NCI-H187 (cell line): ENCODE measurements at regions not wholly inside any gene's neighbourhood (a gene's known extent, or its start where the extent isn't known, plus 50 kb on each side); places are given as distances from the start of the nearest gene placed in this dataset.
"Not testable (repeated sequence)": the region's sequence is repeated elsewhere in the genome, so short reads cannot be mapped to it uniquely, and the experiment has no call there.

Experiments
- DNase-seq, 2 experiments: peaks; one replicate each; lab custom pipeline; 2025; lab: John Stamatoyannopoulos, UW

- not testable (repeated sequence) for DNase-seq
Observed at GRCh38 chr4:169894767-169895166, 131.4 kb downstream of the MFAP3L start.

DNA sequence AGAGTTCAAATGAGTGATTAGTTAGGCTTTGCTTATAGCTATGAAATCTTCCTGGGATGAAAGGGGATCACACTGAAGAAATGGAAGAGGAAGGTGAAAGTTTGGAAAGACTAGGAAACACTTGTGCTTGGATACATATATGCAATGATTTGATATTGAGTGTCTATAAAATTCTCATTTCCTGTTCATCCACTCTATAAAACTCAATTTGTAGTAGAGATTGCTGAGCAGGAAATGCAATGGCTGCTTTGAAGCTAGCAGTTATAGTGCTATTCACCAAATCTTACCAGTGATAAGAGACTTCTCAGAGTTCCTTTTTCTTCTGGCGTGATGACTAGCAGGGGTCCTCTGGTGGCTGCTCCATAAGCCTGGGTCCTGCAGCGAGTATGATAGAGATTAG, 128.1 kb upstream of the HPF1 start:
- no peak for DNase-seq

- no peak for DNase-seq
Observed at GRCh38 chr4:169881769-169882168, 124.0 kb upstream of the HPF1 start.

DNA sequence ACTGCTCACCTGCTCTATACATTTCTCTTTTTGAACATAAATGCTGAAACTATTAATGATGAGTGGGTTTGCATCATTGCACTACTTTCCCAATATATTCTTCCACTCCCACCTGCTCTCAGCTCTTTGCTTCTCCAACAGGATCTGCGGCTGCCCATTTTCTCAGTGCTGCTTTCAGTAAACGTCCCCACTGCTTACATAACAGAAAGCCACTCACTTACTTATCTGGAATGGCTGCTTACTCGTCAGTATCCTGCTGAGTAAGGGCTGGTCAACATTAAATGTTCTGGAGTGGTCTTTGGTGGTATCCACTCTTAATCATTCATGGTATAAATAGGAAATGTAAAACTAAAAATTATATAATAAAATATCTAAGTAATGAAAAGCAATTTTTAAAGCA, 112.8 kb upstream of the HPF1 start:
- no peak for DNase-seq

DNA sequence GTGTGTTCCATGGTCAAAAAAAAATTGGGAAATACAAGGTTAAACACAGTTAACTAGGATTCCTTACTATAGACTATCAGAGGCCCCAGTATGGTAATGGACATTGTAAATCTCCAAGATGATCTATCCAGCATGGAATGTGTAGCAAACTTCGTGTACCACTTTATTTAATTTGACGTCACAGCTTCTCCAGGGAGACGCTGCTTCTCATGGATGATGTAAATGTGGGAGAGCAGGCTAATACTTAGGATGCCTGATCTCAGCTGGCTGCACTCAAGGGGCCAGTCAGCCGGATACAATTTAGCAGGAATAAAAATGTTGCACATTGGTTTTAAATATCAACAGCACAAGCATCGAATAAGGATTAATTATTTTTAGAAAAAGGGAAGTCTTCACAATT, 111.7 kb upstream of the HPF1 start:
- DNase-seq: no peak

- no peak for DNase-seq
Observed at GRCh38 chr4:169861593-169861992, 103.8 kb upstream of the HPF1 start.

- DNase-seq: no peak
Observed at GRCh38 chr4:169859366-169860216, 101.8 kb upstream of the HPF1 start.

DNA sequence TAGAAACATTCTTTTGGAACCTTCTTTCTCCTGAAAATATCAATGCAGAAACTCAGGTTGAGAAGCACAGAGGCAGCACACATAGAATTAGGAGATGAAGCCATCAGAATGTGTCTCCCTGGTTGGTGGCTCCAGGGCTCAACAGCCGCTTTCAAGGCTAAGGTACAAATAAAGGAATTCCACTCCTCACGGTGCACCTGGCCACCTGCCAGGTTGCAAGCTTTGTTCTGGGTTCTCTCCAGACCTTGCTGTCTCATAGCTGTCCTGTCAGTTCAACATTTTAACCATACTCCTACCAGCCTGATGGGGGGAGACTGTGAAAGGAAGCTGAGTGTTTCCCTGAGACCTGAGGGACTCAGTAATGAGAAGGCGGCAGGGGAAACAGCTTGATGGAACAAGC, 96.3 kb upstream of the HPF1 start:
- no peak for DNase-seq

DNA sequence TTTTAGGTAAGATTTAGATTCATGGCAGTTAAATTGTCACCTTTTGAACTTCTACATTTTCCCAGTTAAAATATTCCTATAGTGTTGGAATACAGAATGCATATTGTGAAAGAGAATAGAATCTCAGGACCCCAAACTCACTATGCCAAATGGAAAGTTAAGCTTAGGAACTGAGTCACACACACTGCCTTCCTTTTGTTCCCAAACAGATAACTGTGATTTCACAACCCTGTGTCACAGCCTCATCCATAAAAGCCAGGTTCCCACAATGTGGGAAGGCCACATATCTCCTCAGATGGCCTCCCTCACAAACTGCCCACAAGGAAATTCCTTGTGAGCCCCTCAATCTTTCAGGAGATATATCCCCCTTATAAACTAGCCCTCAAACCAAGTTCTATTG, 94.7 kb upstream of the HPF1 start:
- no peak for DNase-seq

GRCh38 chr4:169851750-169852149, 94.0 kb upstream of the HPF1 start:
- no peak for DNase-seq

DNA sequence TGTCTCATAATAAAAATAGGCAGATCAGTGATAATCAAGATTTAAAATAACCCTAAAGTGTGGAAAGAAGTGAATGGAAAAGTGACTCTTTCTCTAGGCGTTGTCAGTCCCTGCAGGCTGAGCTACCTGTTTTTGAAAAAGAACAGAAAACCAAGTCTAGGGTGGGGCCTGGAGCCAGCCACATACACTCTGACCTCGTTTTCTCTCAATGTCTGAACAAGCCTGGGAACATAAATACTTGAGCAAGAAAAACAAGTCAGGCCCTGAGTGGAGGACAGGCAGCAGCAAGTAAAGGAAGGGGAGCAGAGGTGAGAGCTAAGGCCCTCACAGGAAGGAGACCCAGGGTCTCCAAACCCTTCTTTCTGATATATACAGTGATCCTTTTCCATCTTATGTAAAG, 91.7 kb upstream of the HPF1 start:
- no peak for DNase-seq

- DNase-seq: no peak
Observed at GRCh38 chr4:169848018-169848417, 90.3 kb upstream of the HPF1 start.

- DNase-seq: no peak
Observed at GRCh38 chr4:169847171-169847570, 89.4 kb upstream of the HPF1 start.

- DNase-seq: no peak
Observed at GRCh38 chr4:169846396-169846795, 88.7 kb upstream of the HPF1 start.

DNA sequence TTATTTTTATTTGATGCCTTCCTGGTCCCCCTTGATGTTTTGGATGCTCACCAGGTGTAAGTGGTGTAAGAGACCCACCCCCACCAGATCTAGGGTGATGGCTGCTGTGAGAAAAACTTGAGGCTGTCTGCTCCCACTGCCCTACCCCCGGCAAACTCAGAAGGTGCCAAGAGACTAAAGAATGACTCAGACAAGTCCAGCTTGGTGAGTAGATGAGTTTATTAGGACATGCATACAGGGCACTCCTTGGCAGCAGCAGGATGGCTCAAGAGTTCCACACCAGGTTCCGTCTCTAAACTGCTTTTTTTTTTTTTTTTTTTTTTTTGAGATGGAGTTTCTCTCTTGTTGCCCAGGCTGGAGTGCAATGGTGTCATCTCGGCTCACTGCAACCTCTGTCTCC, 84.0 kb upstream of the HPF1 start:
- no peak for DNase-seq

GRCh38 chr4:169840554-169840953, 82.8 kb upstream of the HPF1 start:
- no peak for DNase-seq

GRCh38 chr4:169828329-169828728, 70.6 kb upstream of the HPF1 start:
- not testable (repeated sequence) for DNase-seq

- no peak for DNase-seq
Observed at GRCh38 chr4:169826634-169827187, 69.0 kb upstream of the HPF1 start.

DNA sequence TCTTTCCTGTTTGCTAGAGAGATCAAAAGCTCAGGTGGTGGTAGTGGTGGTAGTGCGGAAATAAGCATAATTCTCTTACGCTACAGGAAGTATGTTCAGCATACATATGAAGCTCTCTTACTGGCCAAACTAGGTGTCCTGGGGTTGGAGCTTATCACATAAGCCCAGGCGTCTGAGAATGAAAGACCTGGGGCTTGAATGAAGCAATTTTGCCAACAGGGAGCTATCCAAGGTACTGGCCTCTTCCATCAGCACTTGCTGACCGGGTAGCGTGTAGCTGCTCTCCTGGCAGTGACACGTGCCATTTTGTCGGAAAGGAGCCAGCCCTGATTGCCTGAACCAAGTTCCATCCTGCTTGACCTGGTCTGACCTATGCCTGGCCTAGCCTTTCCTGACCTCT, 65.9 kb upstream of the HPF1 start:
- DNase-seq: no peak

- no peak for DNase-seq
Observed at GRCh38 chr4:169821402-169821801, 63.7 kb upstream of the HPF1 start.

GRCh38 chr4:169818063-169818679, 60.4 kb upstream of the HPF1 start:
- DNase-seq: no peak

- no peak for DNase-seq
Observed at GRCh38 chr4:169815606-169816005, 57.9 kb upstream of the HPF1 start.

GRCh38 chr4:169811476-169811875, 53.7 kb upstream of the HPF1 start:
- DNase-seq: no peak
